ENCODE measurements at regions not wholly inside any gene's neighbourhood (a gene's known extent, or its start where the extent isn't known, plus 50 kb on each side); places are given as distances from the start of the nearest gene placed in this dataset.

DNA sequence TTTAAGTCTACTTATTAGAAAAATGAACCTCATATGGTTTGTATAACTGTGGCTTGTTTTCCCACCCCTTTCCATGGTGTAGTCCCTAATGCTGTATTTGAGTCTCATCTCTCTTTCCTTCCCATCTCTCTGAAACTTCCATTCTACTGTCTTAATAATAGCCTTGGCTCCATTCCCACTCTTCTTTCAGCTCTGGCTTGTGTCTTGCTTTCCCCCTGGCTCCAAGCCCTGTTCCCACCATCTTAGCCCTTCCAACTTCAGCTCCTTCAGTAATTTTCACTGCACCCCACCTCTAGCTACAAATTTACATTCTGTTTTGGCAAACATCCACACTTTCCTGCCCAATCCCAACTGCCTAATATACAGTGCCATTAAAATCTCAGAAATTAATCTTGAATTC, 137.5 kb downstream of the SLITRK6 start:
- intact Hi-C loops (cut with DNase I; ENCODE audit: low total_unique reads), result no loop called here
- H3K4me3 ChIP-seq, result no peak overlapping the region
- H3K9me3 ChIP-seq, result peaks cover 0 to 7% (median 0%) of the 10 kb centered on the region in 8 donors
- H3K27ac ChIP-seq, result no peak overlapping the region
- H3K36me3 ChIP-seq, result no peaks in the 10 kb centered on the region
- DNase-seq, result no peak
- no peaks in the 10 kb centered on the region for H3K4me1 ChIP-seq
- TF ChIP-seq, protein P1, sequence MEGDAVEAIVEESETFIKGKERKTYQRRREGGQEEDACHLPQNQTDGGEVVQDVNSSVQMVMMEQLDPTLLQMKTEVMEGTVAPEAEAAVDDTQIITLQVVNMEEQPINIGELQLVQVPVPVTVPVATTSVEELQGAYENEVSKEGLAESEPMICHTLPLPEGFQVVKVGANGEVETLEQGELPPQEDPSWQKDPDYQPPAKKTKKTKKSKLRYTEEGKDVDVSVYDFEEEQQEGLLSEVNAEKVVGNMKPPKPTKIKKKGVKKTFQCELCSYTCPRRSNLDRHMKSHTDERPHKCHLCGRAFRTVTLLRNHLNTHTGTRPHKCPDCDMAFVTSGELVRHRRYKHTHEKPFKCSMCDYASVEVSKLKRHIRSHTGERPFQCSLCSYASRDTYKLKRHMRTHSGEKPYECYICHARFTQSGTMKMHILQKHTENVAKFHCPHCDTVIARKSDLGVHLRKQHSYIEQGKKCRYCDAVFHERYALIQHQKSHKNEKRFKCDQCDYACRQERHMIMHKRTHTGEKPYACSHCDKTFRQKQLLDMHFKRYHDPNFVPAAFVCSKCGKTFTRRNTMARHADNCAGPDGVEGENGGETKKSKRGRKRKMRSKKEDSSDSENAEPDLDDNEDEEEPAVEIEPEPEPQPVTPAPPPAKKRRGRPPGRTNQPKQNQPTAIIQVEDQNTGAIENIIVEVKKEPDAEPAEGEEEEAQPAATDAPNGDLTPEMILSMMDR (IDR thresholded peaks at IDR 0.05 in 8 of 11, conservative IDR thresholded peaks at IDR 0.05 in 3 of 11), result no peak
- TF ChIP-seq POLR2A (IDR thresholded peaks at IDR 0.05) (no peak), POLR2AphosphoS5 (IDR thresholded peaks at IDR 0.05) (no peak)
- no peaks in the 10 kb centered on the region for H3K27me3 ChIP-seq (replicated peaks in 1 of 7)

DNA sequence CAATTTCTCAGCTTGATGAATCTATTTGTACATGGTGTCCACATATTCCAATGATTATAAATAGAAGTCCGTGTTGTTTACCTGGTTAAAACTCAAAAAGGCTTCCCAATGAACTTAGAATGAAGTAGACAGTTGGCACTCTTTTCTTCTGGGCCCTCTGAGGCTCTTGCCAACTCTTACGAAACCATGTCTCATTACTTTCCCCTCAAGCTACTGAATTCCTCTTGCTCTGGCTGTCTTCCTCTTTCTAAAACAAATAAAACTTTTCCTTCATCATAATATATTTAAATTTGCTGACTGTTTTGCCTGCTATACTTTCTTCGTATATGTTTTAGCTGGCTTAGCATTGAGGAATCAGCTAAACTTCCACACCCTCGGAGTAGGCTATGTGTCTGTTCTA, 139.7 kb downstream of the SLITRK6 start:
- Histone ChIP-seq H3K4me3 (no peak overlapping the region), H3K4me1 (no peaks in the 10 kb centered on the region), H3K27ac (no peak overlapping the region), H3K9me3 (peaks cover 0 to 7% (median 0%) of the 10 kb centered on the region in 8 donors), H3K27me3 (replicated peaks in 1 of 7) (no peaks in the 10 kb centered on the region), H3K36me3 (no peaks in the 10 kb centered on the region)
- DNase-seq, result no peak
- 72 to 88% (median 77%) methylated on average over 4 of the region's 4 CpGs for WGBS, 5 donors
- intact Hi-C loops (cut with DNase I; ENCODE audit: low total_unique reads), result no loop called here
- TF ChIP-seq POLR2AphosphoS5 (IDR thresholded peaks at IDR 0.05), result no peak
- no peak for TF ChIP-seq POLR2A (IDR thresholded peaks at IDR 0.05)
- TF ChIP-seq, protein P1 (IDR thresholded peaks at IDR 0.05 in 8 of 11, conservative IDR thresholded peaks at IDR 0.05 in 3 of 11), result no peak

DNA sequence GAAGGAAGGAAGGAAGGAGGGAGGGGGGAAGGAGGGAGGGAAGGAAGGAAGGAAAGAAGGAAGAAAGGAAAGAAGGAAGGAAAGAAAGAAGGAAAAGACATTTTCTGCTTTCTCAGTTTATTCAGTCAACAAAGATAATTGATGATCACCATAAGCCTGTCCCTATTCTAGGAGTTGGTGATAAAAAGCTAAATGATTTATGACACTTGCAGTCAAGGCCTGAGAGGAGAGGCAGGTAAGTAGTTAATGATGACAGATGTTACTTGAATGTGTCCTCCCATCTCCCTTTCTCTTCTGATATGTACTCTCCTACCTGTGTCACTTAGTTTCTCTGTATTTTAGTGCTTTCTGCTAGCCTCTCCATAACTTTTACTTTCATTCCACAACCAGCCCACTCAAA, 141.3 kb downstream of the SLITRK6 start:
- no peaks in the 10 kb centered on the region for H3K4me1 ChIP-seq
- peaks cover 0 to 7% (median 0%) of the 10 kb centered on the region in 8 donors for H3K9me3 ChIP-seq
- intact Hi-C loops (cut with DNase I; ENCODE audit: low total_unique reads), result no loop called here
- H3K4me3 ChIP-seq, result no peak overlapping the region
- no peaks in the 10 kb centered on the region for H3K36me3 ChIP-seq
- TF ChIP-seq POLR2A (IDR thresholded peaks at IDR 0.05) (no peak), POLR2AphosphoS5 (IDR thresholded peaks at IDR 0.05) (no peak)
- TF ChIP-seq, protein P1 (IDR thresholded peaks at IDR 0.05 in 8 of 11, conservative IDR thresholded peaks at IDR 0.05 in 3 of 11), result no peak
- no peak for DNase-seq
- H3K27ac ChIP-seq, result no peak overlapping the region
- H3K27me3 ChIP-seq (replicated peaks in 1 of 7), result no peaks in the 10 kb centered on the region

DNA sequence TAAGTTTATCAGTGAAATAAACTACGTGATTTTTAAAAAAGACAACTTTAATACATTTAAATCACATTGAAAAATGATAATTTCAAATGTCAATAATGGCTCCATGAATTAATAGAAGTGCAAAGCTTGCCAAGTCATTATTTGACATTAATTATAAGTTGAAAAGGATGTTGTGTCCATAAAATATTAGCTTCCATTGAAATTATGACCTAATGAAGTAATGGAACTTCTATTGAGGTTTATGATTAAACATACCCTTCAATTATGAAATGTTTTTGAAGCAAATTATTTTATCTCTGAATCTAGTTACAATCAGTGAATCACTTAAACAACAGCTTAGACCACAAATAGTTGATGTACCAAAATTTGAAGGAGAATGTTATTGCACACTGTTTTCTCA, 144.2 kb downstream of the SLITRK6 start:
- Histone ChIP-seq H3K4me3 (no peak overlapping the region), H3K27ac (no peak overlapping the region), H3K4me1 (no peaks in the 10 kb centered on the region), H3K27me3 (replicated peaks in 1 of 7) (no peaks in the 10 kb centered on the region), H3K9me3 (no peaks in the 10 kb centered on the region), H3K36me3 (no peaks in the 10 kb centered on the region)
- 58 to 77% (median 60%) methylated on average over 1 of the region's 1 CpG for WGBS, 5 donors
- TF ChIP-seq POLR2AphosphoS5 (IDR thresholded peaks at IDR 0.05), result no peak
- no peak for TF ChIP-seq POLR2A (IDR thresholded peaks at IDR 0.05)
- TF ChIP-seq, protein P1 (IDR thresholded peaks at IDR 0.05 in 8 of 11, conservative IDR thresholded peaks at IDR 0.05 in 3 of 11), result no peak
- no peak for DNase-seq
- intact Hi-C loops (cut with DNase I; ENCODE audit: low total_unique reads), result no loop called here
